GM12875 (cell line): ENCODE measurements at regions not wholly inside any gene's neighbourhood (a gene's known extent, or its start where the extent isn't known, plus 50 kb on each side); places are given as distances from the start of the nearest gene placed in this dataset.

ENCODE experiments used
- H3K4me3 ChIP-seq: one replicate; pipeline ENCODE4 v1.5.1; 2011; ENCODE audit warnings: low read depth, low read length, control low read depth
- CTCF ChIP-seq: IDR thresholded peaks from 2 replicates; pipeline ENCODE4 v1.5.1; 2011; ENCODE audit warnings: low read depth, mild to moderate bottlenecking, control low read depth, inconsistent platforms, low read length, moderate library complexity, borderline replicate concordance; ENCODE audit not compliant: insufficient read depth

- no peak overlapping the region for H3K4me3 ChIP-seq
- TF ChIP-seq CTCF = no peak
These were observed 86.8 kb upstream of the VAV3 start for GRCh38 chr1:108051631-108052377.

GRCh38 chr1:108050911-108051629, 86.1 kb upstream of the VAV3 start:
- TF ChIP-seq CTCF = no peak
- H3K4me3 ChIP-seq = no peak overlapping the region

- TF ChIP-seq CTCF = no peak
- no peak overlapping the region for H3K4me3 ChIP-seq
These were observed 85.2 kb upstream of the VAV3 start for GRCh38 chr1:108050158-108050557.

- peak; percentile 46; the same call in 1 of the 2 replicates for TF ChIP-seq CTCF
- no peak overlapping the region for H3K4me3 ChIP-seq
These were observed 84.3 kb upstream of the VAV3 start for GRCh38 chr1:108049178-108049819.

- H3K4me3 ChIP-seq = no peak overlapping the region
- no peak for TF ChIP-seq CTCF
These were observed 83.6 kb upstream of the VAV3 start for GRCh38 chr1:108048301-108049177.

GRCh38 chr1:108047085-108047484, 82.1 kb upstream of the VAV3 start:
- TF ChIP-seq CTCF = no peak
- H3K4me3 ChIP-seq = no peak overlapping the region
